ENCODE measurements at regions not wholly inside any gene's neighbourhood (a gene's known extent, or its start where the extent isn't known, plus 50 kb on each side); places are given as distances from the start of the nearest gene placed in this dataset.

- H3K27ac ChIP-seq: no peak overlapping the region
- TF ChIP-seq CTCF (IDR thresholded peaks at IDR 0.05) (no peak), ZFX (IDR thresholded peaks at IDR 0.05; ENCODE audit: borderline replicate concordance) (no peak)
Measured at GRCh38 chr21:15433091-15433490, 296.7 kb upstream of the USP25 start.

- TF ChIP-seq ZFX (IDR thresholded peaks at IDR 0.05; ENCODE audit: borderline replicate concordance) (no peak), CTCF (IDR thresholded peaks at IDR 0.05) (no peak)
- H3K27ac ChIP-seq: no peak overlapping the region
Measured at GRCh38 chr21:15434163-15434905, 295.4 kb upstream of the USP25 start.

GRCh38 chr21:15436031-15436430, 293.8 kb upstream of the USP25 start:
- TF ChIP-seq ZFX (IDR thresholded peaks at IDR 0.05; ENCODE audit: borderline replicate concordance) (no peak), CTCF (IDR thresholded peaks at IDR 0.05) (no peak)
- H3K27ac ChIP-seq: no peak overlapping the region

- TF ChIP-seq CTCF (IDR thresholded peaks at IDR 0.05): no peak
- no peak for TF ChIP-seq ZFX (IDR thresholded peaks at IDR 0.05; ENCODE audit: borderline replicate concordance)
- no peak overlapping the region for H3K27ac ChIP-seq
Measured at GRCh38 chr21:15437883-15438282, 291.9 kb upstream of the USP25 start.

- TF ChIP-seq ZFX (IDR thresholded peaks at IDR 0.05; ENCODE audit: borderline replicate concordance) (no peak), CTCF (IDR thresholded peaks at IDR 0.05) (no peak)
- no peak overlapping the region for H3K27ac ChIP-seq
Measured at GRCh38 chr21:15439726-15440125, 290.1 kb upstream of the USP25 start.

GRCh38 chr21:15441060-15441493, 288.7 kb upstream of the USP25 start:
- H3K27ac ChIP-seq: no peak overlapping the region
- TF ChIP-seq ZFX (IDR thresholded peaks at IDR 0.05; ENCODE audit: borderline replicate concordance) (no peak), CTCF (IDR thresholded peaks at IDR 0.05) (no peak)

- H3K27ac ChIP-seq: no peak overlapping the region
- TF ChIP-seq CTCF (IDR thresholded peaks at IDR 0.05): no peak
- TF ChIP-seq ZFX (IDR thresholded peaks at IDR 0.05; ENCODE audit: borderline replicate concordance): no peak
Measured at GRCh38 chr21:15441992-15442391, 287.8 kb upstream of the USP25 start.
